HG03097 (cell line): ENCODE measurements at regions not wholly inside any gene's neighbourhood (a gene's known extent, or its start where the extent isn't known, plus 50 kb on each side); places are given as distances from the start of the nearest gene placed in this dataset.

Experiments
- ATAC-seq: cut with Tn5 transposase; IDR thresholded peaks from one replicate; pipeline ENCODE4 v1.9.1; 2021; ENCODE audit not compliant: unreplicated experiment, low FRiP score

DNA sequence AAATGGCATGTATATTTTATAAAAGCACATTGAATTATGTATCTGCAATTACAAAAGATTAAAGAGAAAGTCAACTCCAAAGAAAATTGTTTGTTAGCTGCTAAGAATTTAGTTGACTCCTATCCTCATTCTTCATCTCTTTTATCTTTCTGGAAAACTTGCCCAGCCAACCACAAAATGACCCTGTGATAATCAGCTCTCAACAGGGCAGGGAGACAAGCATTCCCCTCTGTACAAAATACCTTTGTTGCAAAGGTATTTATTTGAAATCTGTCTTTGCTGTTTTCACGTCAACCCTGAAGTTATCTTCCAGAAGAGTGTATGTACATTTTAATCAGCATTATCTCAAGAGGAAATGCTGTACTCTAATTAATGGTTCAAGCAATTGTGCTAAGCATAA is 191.1 kb upstream of the DDI1 start:
- ATAC-seq = no peak

DNA sequence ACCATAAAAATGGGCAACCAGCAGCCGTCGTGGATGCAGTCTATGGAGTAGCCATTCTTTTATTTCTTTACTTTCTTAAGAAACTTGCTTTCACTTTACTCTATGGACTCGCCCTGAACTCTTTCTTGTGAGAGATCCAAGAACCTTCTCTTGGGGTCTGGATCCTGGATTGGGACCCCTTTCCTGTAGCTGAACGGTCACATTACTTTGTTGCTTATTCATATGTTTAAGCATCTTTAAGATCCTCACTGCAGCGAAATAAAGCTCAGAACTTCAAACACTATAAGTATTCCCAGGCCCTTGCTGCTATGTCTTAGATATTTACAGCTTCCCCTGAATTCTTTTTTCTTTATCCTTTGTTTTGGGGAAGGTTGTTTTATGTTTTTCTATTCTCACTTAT is 187.8 kb upstream of the DDI1 start:
- ATAC-seq = no peak

DNA sequence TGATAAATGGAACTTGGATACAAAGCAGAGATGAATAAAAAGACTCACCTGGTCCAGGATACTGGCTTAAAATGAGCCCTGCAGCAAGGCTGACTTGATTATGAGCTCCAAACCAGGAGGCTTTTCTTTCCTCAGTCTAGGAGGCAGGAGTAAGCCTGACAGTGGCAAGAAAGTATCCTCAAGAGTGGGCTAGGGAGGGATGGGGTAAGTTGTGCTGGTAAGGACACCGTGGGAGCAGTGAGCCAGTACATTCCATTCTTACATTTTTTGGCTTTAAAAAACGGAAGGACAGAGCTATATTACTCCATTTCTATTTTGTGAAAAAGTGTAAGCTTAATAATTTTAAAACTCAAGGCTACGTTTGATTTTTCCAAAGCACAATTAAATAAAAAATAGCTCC is 187.1 kb upstream of the DDI1 start:
- ATAC-seq = no peak

DNA sequence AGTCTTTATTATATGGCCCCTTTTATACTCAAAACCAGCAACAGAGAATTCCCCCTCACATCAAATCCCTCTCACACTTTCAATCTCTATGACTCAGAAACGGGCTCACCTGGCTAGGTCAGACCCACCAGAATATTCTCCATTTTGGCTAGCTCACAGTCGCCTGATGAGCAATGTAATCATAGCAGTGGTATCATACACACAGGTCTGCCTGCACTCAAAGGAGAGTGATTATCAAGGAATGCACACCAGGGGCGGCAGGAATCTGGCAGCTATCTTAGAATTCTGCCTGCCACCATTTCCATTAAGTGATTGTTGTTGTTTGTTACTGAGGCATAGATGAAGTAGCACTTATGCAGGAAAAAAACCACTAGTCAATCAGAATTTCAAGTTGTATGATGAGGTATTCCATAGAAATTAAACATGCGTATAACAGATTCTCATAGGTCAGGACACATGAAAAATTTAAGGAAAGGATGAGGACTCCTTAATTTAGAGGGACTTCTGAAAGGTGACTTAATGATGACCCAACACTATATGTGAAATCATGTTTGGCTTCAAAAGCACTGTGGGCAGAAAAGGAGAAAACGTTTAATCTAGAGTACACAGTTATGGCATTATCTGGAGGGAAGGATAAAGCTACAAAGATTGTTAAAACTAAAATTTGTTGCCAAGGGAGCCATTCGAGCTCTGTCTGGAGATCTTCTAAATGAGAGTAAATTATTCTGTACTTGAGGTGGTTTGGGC is 185.8 kb upstream of the DDI1 start:
- ATAC-seq = no peak

DNA sequence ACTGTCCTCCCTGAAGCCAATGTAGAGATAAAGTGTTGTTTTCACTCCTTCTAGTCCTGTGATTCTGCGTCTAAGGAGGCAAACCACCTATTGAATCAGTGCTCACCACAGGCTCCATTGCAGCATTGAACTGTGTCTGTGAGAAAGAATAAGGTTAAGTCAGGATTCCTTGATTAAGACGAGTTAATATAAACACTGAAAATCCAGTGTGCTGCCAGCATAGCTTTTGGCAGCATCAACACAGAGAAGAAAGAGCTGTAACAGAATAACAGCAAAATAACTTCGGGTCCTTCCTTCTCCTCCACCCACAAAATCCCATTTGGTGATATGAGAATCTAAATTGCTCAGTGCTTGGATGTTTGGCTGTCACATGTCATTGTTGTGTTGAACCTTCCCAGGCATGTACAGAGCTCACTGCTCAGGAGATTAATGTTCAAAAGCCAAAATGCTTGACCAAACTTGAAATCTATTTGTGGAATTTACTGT is 185.2 kb upstream of the DDI1 start:
- no peak for ATAC-seq
